Liver (tissue), 8 donors: ENCODE measurements at regions not wholly inside any gene's neighbourhood (a gene's known extent, or its start where the extent isn't known, plus 50 kb on each side); places are given as distances from the start of the nearest gene placed in this dataset.

Experiments
- DNase-seq: peaks from one replicate; pipeline ENCODE4 v3.0.0-alpha.2; 2017; ENCODE audit warnings: low spot score
- H3K27ac ChIP-seq, 2 donors: one replicate each; pipeline ENCODE4 v1.7.0; 2013; ENCODE audit warnings: inconsistent platforms in 2 of 2, low read length in 2 of 2, control low read depth in 1 of 2, low read depth in 1 of 2, mild to moderate bottlenecking in 1 of 2
- H3K27me3 ChIP-seq, 4 donors: one replicate each; pipeline versions ENCODE4 v1.6.1 to v1.7.0; 2013; ENCODE audit warnings: low read length in 3 of 4, inconsistent platforms in 1 of 4, mild to moderate bottlenecking in 1 of 4, moderate library complexity in 1 of 4; ENCODE audit not compliant: control insufficient read depth in 4 of 4, insufficient read depth in 4 of 4
- H3K36me3 ChIP-seq, 4 donors: one replicate each; pipeline versions ENCODE4 v1.6.1 to v1.7.0; 2013; ENCODE audit warnings: low read length in 3 of 4, mild to moderate bottlenecking in 3 of 4, low read depth in 1 of 4, moderate library complexity in 1 of 4; ENCODE audit not compliant: control insufficient read depth in 4 of 4, insufficient read depth in 3 of 4
- H3K4me1 ChIP-seq, 4 donors: one replicate each; pipeline versions ENCODE4 v1.6.1 to v1.7.0; 2013; ENCODE audit warnings: low read length in 3 of 4, mild to moderate bottlenecking in 3 of 4, moderate library complexity in 1 of 4; ENCODE audit not compliant: control insufficient read depth in 4 of 4, insufficient read depth in 4 of 4
- H3K4me3 ChIP-seq, 3 donors: one replicate each; pipeline versions ENCODE4 v1.6.1 to v1.7.0; 2013; ENCODE audit warnings: low read length in 3 of 3, control low read depth in 1 of 3, low read depth in 1 of 3, mild to moderate bottlenecking in 1 of 3
- H3K9ac ChIP-seq, 2 donors: one replicate each; pipeline ENCODE4 v1.7.0; 2013; ENCODE audit warnings: low read length in 2 of 2, mild to moderate bottlenecking in 2 of 2, moderate library complexity in 2 of 2, control low read depth in 1 of 2, low read depth in 1 of 2
- H3K9me3 ChIP-seq, 4 donors: one replicate each; pipeline versions ENCODE4 v1.6.1 to v1.7.0; 2013; ENCODE audit warnings: low read length in 3 of 4; ENCODE audit not compliant: control insufficient read depth in 4 of 4
- ATF3 ChIP-seq: IDR thresholded peaks from 2 replicates; pipeline ENCODE4 v1.6.1; 2016; ENCODE audit warnings: antibody characterized with exemption
- CTCF ChIP-seq: fragments of 150-350 bp; IDR thresholded peaks from 2 replicates; pipeline ENCODE4 v1.5.1; 2017; ENCODE audit warnings: improper control_type of control experiment, low read depth, low read length; ENCODE audit not compliant: missing input control
- FOXA1 ChIP-seq: IDR thresholded peaks from 2 replicates; pipeline ENCODE4 v1.6.1; 2016; ENCODE audit warnings: antibody characterized with exemption
- FOXA2 ChIP-seq: IDR thresholded peaks from 2 replicates; pipeline ENCODE4 v1.6.1; 2016; ENCODE audit warnings: antibody characterized with exemption
- GABPA ChIP-seq, 2 donors: IDR thresholded peaks in 1 of 2; conservative IDR thresholded peaks in 1 of 2; 2 replicates each; pipeline ENCODE4 v1.6.1; 2016; ENCODE audit warnings: antibody characterized with exemption in 2 of 2, mild to moderate bottlenecking in 1 of 2, moderate library complexity in 1 of 2
- HNF4A ChIP-seq, 2 donors: conservative IDR thresholded peaks; 2 replicates each; pipeline ENCODE4 v1.6.1; 2016; ENCODE audit warnings: antibody characterized with exemption in 2 of 2, mild to moderate bottlenecking in 2 of 2
- HNF4G ChIP-seq: IDR thresholded peaks from 2 replicates; pipeline ENCODE4 v1.6.1; 2016; ENCODE audit warnings: antibody characterized with exemption
- MAX ChIP-seq: IDR thresholded peaks from 2 replicates; pipeline ENCODE4 v1.6.1; 2016; ENCODE audit warnings: antibody characterized with exemption
- NR2F2 ChIP-seq: IDR thresholded peaks from 2 replicates; pipeline ENCODE4 v1.6.1; 2016; ENCODE audit warnings: antibody characterized with exemption
- RXRA ChIP-seq, 2 donors: IDR thresholded peaks; 2 replicates each; pipeline ENCODE4 v1.6.1; 2017 to 2018; ENCODE audit warnings: antibody characterized with exemption in 2 of 2, mild to moderate bottlenecking in 1 of 2
- SP1 ChIP-seq: IDR thresholded peaks from 2 replicates; pipeline ENCODE4 v1.6.1; 2018; ENCODE audit warnings: antibody characterized with exemption, mild to moderate bottlenecking
- YY1 ChIP-seq: IDR thresholded peaks from 2 replicates; pipeline ENCODE4 v1.6.1; 2016; ENCODE audit warnings: antibody characterized with exemption, mild to moderate bottlenecking
- WGBS: extraction: QIAGEN DNeasy Blood & Tissue Kit; methylation state at CpG from one replicate; pipeline ENCODE4 v1.1.7; 2013; 5-methylcytosine and 5-hydroxymethylcytosine counted together
- donor health status: healthy.
- donor health status: healthy.
- donor health status: healthy.
- donor health status: healthy.
- donor health status: healthy.

GRCh38 chr11:128294001-128294670 is 293.2 kb downstream of the ETS1 start:
- Histone ChIP-seq H3K9ac (no peak overlapping the region), H3K4me3 (no peak overlapping the region), H3K36me3 (no peaks in the 10 kb centered on the region), H3K27me3 (no peaks in the 10 kb centered on the region), H3K27ac (no peak overlapping the region), H3K4me1 (peaks cover 0 to 10% (median 3%) of the 10 kb centered on the region in 4 donors), H3K9me3 (no peaks in the 10 kb centered on the region)
- no peak for DNase-seq
- WGBS: 86% methylated on average over 11 of the region's 11 CpGs
- TF ChIP-seq FOXA1 (no peak), NR2F2 (no peak), CTCF (no peak), YY1 (no peak), FOXA2 (no peak), HNF4G (no peak), MAX (no peak), RXRA (IDR thresholded peaks at IDR 0.05) (no peak), ATF3 (no peak)

GRCh38 chr11:128291835-128292234 is 295.5 kb downstream of the ETS1 start:
- 45% methylated on average over 7 of the region's 7 CpGs for WGBS

GRCh38 chr11:128291007-128291406 is 296.4 kb downstream of the ETS1 start:
- no peak for TF ChIP-seq SP1
- no peak overlapping the region for H3K4me3 ChIP-seq
- 77% methylated on average over 8 of the region's 8 CpGs for WGBS

More at GRCh38 chr11:128291835-128292234, 295.5 kb downstream of the ETS1 start:
- Histone ChIP-seq H3K4me3 (no peak overlapping the region), H3K27me3 (no peaks in the 10 kb centered on the region), H3K9me3 (no peaks in the 10 kb centered on the region), H3K9ac (peak overlapping the region in 1 of 2 donors; percentile 36), H3K27ac (peak overlapping the region in 1 of 2 donors; percentile 2), H3K36me3 (no peaks in the 10 kb centered on the region), H3K4me1 (peaks cover 0 to 7% (median 3%) of the 10 kb centered on the region in 4 donors)
- no peak for TF ChIP-seq HNF4A (conservative IDR thresholded peaks at IDR 0.05)
- no peak for TF ChIP-seq GABPA (IDR thresholded peaks at IDR 0.05 in 1 of 2, conservative IDR thresholded peaks at IDR 0.05 in 1 of 2)
- no peak for DNase-seq

More at GRCh38 chr11:128291007-128291406, 296.4 kb downstream of the ETS1 start:
- H3K9me3 ChIP-seq: no peaks in the 10 kb centered on the region
- H3K4me1 ChIP-seq: peaks cover 0 to 7% (median 3%) of the 10 kb centered on the region in 4 donors
- DNase-seq: no peak
- H3K9ac ChIP-seq: peak overlapping the region in 1 of 2 donors; percentile 16
- peak overlapping the region; percentile 42 to 59 for H3K27ac ChIP-seq
- H3K36me3 ChIP-seq: no peaks in the 10 kb centered on the region
- no peaks in the 10 kb centered on the region for H3K27me3 ChIP-seq
